D341Med (cell line): ENCODE measurements at regions not wholly inside any gene's neighbourhood (a gene's known extent, or its start where the extent isn't known, plus 50 kb on each side); places are given as distances from the start of the nearest gene placed in this dataset.

Experiments
- DNase-seq: peaks from one replicate; pipeline ENCODE4 v3.0.0; 2012; ENCODE audit warnings: low spot score

GRCh38 chr2:10237392-10238321 lies 65.0 kb upstream of the HPCAL1 start:
- DNase-seq = no peak

- no peak for DNase-seq
Observed at GRCh38 chr2:10238396-10238795, 64.3 kb upstream of the HPCAL1 start.

DNA sequence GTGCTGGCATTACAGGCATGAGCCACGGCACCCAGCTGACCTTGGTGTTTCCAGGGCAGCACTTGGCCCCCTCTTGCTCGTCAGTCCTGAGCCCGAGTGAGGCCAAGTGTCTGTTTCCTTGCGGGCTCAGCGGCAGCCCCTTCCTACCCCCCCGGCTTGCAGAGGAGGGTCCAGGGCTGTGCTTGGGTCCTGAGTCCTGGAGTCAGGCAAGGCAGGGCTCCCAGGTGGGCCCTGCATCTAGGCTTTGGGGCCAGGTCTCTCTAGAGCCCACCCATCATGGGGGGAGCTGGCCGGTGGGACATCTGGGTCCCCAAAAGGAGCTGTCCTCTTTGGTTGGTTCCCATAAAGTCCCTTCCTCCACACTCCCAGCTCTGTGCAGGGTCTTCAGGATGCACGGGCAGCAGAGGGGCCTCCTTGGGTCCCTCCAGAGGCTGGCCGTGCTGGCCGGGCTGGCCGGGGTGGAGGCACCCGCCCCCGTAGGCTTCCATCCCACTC lies 63.7 kb upstream of the HPCAL1 start:
- no peak for DNase-seq

- DNase-seq = no peak
Observed at GRCh38 chr2:10239561-10239967, 63.1 kb upstream of the HPCAL1 start.

DNA sequence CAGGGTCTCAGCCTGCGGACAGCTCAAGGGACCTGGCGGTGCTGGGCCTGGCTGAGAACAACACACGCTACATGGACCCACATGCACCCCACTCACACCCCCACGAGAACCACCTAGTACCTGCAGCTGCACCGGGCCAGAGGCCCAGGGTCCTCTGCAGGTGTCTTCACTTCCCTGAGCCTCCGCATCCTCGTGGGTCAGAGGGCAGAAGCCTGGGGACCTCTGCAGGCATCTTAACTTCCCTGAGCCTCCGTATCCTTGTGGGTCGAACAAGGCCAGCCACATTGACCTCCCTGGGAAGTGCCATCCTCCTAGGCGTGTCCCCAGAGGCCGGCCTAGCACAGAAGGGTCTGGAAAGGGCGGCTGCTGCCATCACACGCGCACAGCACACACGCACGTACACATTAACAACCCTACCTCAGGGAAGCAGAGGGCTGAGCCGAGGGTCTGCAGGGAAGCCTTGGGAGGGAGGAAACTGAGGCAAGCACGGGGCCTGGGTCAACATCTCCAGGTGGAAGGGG lies 62.5 kb upstream of the HPCAL1 start:
- DNase-seq = no peak

- no peak for DNase-seq
Observed at GRCh38 chr2:10240911-10241610, 61.6 kb upstream of the HPCAL1 start.

- no peak for DNase-seq
Observed at GRCh38 chr2:10241641-10242430, 60.9 kb upstream of the HPCAL1 start.

- no peak for DNase-seq
Observed at GRCh38 chr2:10242451-10242850, 60.3 kb upstream of the HPCAL1 start.

DNA sequence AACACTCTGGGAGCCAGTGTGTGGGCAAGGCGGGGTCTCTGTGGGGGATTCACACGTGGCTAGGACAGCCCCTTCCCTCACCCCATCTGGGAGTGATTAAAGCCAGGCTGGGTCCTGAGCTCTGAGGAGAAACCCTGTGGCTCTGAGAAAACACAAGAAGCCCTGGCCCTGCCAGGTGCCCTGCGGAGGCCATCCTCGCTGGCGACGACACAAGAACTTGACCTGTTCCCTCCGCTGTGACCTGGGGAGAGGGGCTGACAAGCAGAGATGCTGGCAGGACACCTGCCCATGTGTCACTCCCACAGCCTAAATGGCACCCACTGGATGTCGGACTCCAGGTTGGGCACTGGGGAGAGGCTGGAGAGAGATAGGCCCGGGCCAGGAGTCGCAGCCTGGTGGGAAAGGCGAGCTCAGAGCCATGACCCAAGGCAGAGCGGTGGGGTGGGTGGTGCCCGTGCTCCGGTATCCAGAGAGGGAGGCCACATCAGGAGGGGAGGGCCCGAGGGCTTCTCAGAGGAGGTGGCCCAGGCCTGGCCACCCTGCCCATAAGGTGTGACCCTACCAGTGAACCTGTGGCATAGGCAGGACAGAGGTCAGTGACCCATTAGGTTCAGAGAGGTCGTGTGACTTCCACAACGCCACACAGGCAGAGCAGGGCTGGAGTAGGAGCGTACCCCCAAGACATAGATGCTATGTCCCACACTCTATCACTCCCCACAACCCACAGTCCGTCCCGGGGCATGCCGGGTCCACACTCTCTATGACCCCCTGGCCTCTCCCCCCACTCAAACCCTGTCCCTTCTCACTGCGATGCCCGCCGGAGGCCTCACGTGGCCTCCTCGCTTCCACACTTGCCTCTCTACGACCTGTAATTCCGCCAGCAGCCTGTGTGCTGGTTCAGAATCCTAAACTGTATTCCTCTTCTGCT lies 59.4 kb upstream of the HPCAL1 start:
- no peak for DNase-seq

GRCh38 chr2:10243926-10244270 lies 58.8 kb upstream of the HPCAL1 start:
- DNase-seq = no peak

DNA sequence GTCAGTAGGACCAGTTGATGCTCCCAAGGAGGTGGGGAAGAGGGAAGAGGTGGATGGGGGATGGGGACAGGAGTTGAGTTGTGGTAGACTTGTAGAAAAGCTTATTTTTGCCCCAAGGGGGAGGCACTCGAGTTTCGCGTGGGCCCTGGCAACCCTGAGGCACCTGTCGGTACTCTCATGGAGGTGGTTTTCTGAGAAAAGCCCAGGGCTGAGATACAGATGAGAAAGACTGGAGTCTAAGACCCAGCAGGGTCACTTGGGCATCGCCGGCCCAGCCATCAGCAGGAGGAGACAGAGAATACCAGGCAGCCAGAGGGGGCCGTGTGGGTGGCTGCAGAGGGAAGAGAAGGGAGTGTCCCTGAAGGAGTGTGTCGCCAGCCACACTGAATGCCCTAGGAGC lies 57.7 kb upstream of the HPCAL1 start:
- DNase-seq = no peak

DNA sequence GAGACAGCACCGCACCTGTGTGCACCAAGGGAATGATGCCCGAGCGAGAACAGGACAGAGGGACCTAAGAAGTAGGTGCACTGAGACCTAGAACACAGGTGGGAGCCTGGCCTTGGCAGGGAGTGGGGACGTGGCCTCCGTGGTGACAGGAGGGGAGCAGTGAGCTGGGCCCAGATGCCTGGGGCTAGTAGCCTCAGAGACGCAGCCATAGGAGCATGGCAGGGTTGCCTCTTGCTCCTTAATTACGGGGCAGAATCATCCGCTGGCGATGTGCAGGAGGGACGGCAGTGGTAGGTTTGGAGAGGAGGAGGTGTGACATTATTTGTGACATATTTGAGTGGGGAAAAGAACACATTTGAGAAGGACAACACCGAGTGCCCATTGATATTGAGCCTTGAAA lies 57.0 kb upstream of the HPCAL1 start:
- DNase-seq = no peak

DNA sequence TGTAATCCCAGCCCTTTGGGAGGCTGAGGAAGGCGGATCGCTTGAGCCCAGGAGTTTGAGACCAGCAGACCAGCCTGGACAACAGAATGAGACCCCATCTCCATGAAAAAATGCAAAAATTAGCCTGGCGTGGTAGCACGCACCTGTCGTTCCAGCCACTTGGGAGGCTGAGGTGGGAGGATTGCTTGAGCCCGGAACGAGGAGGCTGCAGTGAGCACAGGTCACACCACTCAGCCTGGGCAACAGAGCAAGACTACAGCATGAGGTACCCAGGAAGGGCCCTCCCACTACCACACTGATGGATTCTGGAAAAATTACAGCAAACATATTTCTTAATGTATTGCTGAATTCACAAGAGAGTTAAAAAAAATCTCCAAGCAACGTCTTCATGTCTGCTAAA lies 56.3 kb upstream of the HPCAL1 start:
- DNase-seq = no peak

- DNase-seq = no peak
Observed at GRCh38 chr2:10246831-10247230, 55.9 kb upstream of the HPCAL1 start.

- DNase-seq = no peak
Observed at GRCh38 chr2:10249798-10250197, 52.9 kb upstream of the HPCAL1 start.

DNA sequence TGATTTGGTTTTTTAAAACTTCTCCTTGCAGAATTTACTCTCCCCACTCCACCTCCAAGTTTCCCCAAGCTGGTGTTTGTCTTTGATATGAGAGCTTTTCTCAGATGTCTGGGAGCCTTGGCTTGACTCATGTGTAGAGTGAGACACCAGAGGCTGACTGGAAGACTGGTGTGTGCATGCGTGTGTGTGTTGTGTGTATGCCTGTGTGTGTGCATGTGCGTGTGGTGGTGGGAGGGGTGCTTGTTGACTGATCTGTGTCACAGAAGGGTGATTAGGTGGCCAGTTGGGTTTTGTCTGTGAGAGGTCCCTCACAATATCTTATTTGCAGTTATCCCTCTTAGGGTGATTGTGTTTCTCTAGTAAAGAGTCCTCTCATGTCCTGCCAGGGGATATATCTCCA lies 50.5 kb upstream of the HPCAL1 start:
- DNase-seq = no peak

DNA sequence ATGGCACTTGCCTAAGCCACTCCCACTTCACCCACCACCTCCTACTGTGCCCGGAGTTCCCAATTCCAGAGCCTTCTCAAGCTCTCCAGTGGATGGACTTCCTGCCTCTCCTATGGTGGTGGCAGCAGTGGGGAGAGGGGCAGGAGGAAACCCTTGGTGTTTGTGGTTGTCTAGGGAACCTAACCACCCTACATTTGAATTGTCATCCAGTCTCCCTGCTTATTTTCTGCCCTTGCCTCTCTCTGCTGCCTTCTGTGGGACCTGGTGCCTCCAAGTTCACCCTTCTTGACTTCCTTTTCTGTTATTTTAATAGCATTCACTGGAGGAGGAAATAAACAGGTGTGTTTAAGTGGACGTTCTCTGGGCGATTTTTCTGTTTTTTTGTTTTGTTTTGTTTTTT lies 50.0 kb upstream of the HPCAL1 start:
- no peak for DNase-seq
